Peyer's patch (tissue), 4 donors: ENCODE measurements at regions not wholly inside any gene's neighbourhood (a gene's known extent, or its start where the extent isn't known, plus 50 kb on each side); places are given as distances from the start of the nearest gene placed in this dataset.

ENCODE experiments used
- DNase-seq, 3 donors: peaks; one replicate each; pipeline ENCODE4 v3.0.0-alpha.2; 2017 to 2019
- H3K27ac ChIP-seq, 4 donors: fragments of 200-600 bp; sonication (generic); one replicate each; pipeline ENCODE4 v1.5.1; 2016 to 2019
- H3K27me3 ChIP-seq, 2 donors: fragments of 200-600 bp; sonication (generic); one replicate each; pipeline ENCODE4 v1.5.1; 2019
- H3K36me3 ChIP-seq, 3 donors: fragments of 200-600 bp; sonication (generic); one replicate each; pipeline ENCODE4 v1.5.1; 2016 to 2019
- H3K4me1 ChIP-seq, 4 donors: fragments of 200-600 bp; sonication (generic); one replicate each; pipeline ENCODE4 v1.5.1; 2016 to 2019
- H3K4me3 ChIP-seq, 4 donors: fragments of 200-600 bp; sonication (generic); 1 replicate in 3 of 4; 2 replicates in 1 of 4; pipeline ENCODE4 v1.5.1; 2016 to 2019; ENCODE audit warnings: mild to moderate bottlenecking in 1 of 4
- H3K9me3 ChIP-seq, 4 donors: fragments of 200-600 bp; sonication (generic); one replicate each; pipeline ENCODE4 v1.5.1; 2016 to 2019; ENCODE audit warnings: mild to moderate bottlenecking in 1 of 4
- POLR2A ChIP-seq, 2 donors: fragments of 450-650 bp; IDR thresholded peaks; one replicate each; pipeline ENCODE4 v1.5.1; 2017; ENCODE audit warnings: antibody characterized with exemption in 2 of 2, mild to moderate bottlenecking in 2 of 2, moderate library complexity in 2 of 2
- TF ChIP-seq, protein P1 (sequence below), 6 experiments: fragments of 450-650 bp in 4 of 6; fragments of 200-600 bp in 2 of 6; sonication (generic) in 1 of 6; IDR thresholded peaks; one replicate each; pipeline ENCODE4 v1.5.1; 2017 to 2019; ENCODE audit warnings: antibody characterized with exemption in 6 of 6, mild to moderate bottlenecking in 3 of 6, moderate library complexity in 1 of 6

DNA sequence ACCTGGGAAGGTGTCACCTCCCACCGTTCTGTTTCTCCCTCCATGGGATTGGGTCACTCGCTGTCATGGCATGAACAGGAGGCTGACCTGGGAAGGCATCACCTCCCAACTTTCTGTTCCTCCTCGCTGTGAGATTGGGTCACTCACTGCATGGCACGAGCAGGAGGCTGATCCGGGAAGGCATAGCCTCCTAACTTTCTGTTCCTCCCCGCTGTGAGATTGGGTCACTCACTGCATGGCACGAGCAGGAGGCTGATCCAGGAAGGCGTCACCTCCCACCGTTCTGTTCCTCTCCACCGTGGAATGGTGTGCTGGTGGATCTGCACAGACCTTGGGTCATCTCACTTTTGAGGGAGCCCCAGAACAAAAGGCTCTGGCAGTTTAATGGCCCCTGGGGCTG, 239.2 kb upstream of the PRKCQ start:
- no peaks in the 10 kb centered on the region for H3K36me3 ChIP-seq
- no peak overlapping the region for H3K27ac ChIP-seq
- DNase-seq: no peak
- TF ChIP-seq, protein P1, sequence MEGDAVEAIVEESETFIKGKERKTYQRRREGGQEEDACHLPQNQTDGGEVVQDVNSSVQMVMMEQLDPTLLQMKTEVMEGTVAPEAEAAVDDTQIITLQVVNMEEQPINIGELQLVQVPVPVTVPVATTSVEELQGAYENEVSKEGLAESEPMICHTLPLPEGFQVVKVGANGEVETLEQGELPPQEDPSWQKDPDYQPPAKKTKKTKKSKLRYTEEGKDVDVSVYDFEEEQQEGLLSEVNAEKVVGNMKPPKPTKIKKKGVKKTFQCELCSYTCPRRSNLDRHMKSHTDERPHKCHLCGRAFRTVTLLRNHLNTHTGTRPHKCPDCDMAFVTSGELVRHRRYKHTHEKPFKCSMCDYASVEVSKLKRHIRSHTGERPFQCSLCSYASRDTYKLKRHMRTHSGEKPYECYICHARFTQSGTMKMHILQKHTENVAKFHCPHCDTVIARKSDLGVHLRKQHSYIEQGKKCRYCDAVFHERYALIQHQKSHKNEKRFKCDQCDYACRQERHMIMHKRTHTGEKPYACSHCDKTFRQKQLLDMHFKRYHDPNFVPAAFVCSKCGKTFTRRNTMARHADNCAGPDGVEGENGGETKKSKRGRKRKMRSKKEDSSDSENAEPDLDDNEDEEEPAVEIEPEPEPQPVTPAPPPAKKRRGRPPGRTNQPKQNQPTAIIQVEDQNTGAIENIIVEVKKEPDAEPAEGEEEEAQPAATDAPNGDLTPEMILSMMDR (IDR thresholded peaks at IDR 0.05): no peak
- TF ChIP-seq POLR2A (IDR thresholded peaks at IDR 0.05): no peak
- no peaks in the 10 kb centered on the region for H3K9me3 ChIP-seq
- no peaks in the 10 kb centered on the region for H3K4me1 ChIP-seq
- no peak overlapping the region for H3K4me3 ChIP-seq
- no peaks in the 10 kb centered on the region for H3K27me3 ChIP-seq

- TF ChIP-seq POLR2A (IDR thresholded peaks at IDR 0.05): no peak
- TF ChIP-seq, protein P1 (IDR thresholded peaks at IDR 0.05): no peak
- peaks cover 0 to 3% of the 10 kb centered on the region in 2 donors for H3K27me3 ChIP-seq
Observed at GRCh38 chr10:6817770-6818169, 237.7 kb upstream of the PRKCQ start.

DNA sequence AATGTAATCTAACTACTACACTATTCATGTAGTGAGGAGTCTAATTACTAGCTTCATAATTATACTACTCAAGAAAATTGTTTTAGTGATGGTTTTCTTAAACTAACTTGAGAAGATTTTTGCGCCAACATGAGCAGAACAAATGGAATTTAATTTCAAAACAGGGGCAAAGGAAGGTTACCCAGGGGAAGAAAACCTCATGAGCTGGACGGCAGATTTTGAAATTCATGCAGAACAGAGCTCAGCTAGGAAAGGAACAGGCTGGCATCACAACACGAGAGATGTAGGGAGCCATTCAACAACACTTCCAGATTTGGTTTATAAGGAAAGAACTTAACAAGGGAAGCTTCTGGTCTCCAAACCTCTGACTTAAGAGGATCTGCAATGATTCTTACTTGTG, 235.3 kb upstream of the PRKCQ start:
- H3K9me3 ChIP-seq: no peaks in the 10 kb centered on the region
- no peaks in the 10 kb centered on the region for H3K36me3 ChIP-seq
- H3K4me1 ChIP-seq: no peaks in the 10 kb centered on the region
- no peak overlapping the region for H3K27ac ChIP-seq
- H3K27me3 ChIP-seq: peaks cover 0 to 3% of the 10 kb centered on the region in 2 donors
- no peak overlapping the region for H3K4me3 ChIP-seq
- no peak for DNase-seq
- TF ChIP-seq, protein P1 (IDR thresholded peaks at IDR 0.05): no peak
- no peak for TF ChIP-seq POLR2A (IDR thresholded peaks at IDR 0.05)

More at GRCh38 chr10:6817770-6818169, 237.7 kb upstream of the PRKCQ start:
- no peaks in the 10 kb centered on the region for H3K9me3 ChIP-seq
- H3K36me3 ChIP-seq: no peaks in the 10 kb centered on the region
- DNase-seq: no peak
- H3K27ac ChIP-seq: no peak overlapping the region
- no peaks in the 10 kb centered on the region for H3K4me1 ChIP-seq
- no peak overlapping the region for H3K4me3 ChIP-seq

DNA sequence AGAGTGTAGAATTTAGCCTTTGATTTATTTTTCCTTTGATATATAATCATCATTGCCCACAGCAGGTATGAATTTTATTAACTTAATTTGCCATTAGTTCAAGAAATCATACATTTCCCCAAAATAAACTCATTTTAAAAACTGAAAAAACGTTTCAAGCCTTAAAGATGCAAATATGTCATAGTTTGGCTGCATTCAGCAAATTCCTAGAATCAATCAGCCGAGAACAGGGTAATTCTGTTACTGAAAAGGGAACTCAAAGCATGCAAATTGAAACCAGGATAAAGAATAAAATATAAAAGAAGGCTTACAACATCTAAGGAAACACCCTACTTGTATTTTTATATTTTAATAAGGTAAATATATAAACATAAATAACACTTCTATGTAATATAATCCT, 233.8 kb upstream of the PRKCQ start:
- Histone ChIP-seq H3K27me3 (peaks cover 0 to 3% of the 10 kb centered on the region in 2 donors), H3K4me1 (no peaks in the 10 kb centered on the region), H3K4me3 (no peak overlapping the region), H3K9me3 (no peaks in the 10 kb centered on the region), H3K27ac (no peak overlapping the region), H3K36me3 (no peaks in the 10 kb centered on the region)
- TF ChIP-seq, protein P1 (IDR thresholded peaks at IDR 0.05): no peak
- TF ChIP-seq POLR2A (IDR thresholded peaks at IDR 0.05): no peak
- DNase-seq: no peak

DNA sequence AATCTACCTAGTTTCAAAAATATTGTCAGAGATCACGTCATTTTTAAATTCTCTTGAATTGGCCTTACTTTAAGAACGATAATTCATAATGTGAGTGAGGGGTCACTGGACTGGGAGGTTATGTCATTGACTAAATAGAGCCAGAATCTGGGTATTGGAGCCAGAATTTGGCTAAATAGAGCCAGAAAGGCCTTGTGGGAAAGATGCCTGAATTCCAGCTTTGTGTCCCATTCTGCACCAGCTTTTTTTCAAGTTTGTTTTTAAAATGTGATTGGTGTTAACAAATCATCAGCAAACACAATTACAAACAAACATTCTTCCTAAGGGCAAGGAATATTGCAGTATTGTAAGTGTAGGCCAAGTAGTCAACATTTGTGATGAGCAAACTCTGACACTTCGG, 233.2 kb upstream of the PRKCQ start:
- DNase-seq: no peak
- peaks cover 0 to 3% of the 10 kb centered on the region in 2 donors for H3K27me3 ChIP-seq
- TF ChIP-seq, protein P1 (IDR thresholded peaks at IDR 0.05): no peak
- no peak for TF ChIP-seq POLR2A (IDR thresholded peaks at IDR 0.05)
- H3K9me3 ChIP-seq: no peaks in the 10 kb centered on the region
- H3K27ac ChIP-seq: no peak overlapping the region
- H3K36me3 ChIP-seq: no peaks in the 10 kb centered on the region
- H3K4me3 ChIP-seq: no peak overlapping the region
- H3K4me1 ChIP-seq: no peaks in the 10 kb centered on the region

DNA sequence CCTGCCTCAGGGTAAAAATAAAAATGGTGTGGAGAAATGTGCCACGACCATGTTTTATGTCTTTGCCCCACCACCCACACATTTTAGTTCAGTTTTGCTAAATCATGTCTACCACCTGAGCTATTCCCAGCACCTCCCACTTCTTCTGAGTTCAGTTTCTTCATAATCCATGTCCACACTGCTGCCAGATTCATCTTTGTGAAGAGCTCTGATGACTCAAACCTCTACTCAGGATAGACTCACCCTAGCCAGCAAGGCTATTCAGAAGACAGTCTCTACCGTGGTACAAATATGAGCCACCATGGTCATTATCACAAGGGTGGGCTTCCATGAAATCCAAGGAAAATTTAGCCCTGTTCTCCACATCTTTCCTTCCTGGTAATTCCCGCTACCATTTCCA, 231.1 kb upstream of the PRKCQ start:
- H3K27me3 ChIP-seq: peaks cover 0 to 3% of the 10 kb centered on the region in 2 donors
- H3K27ac ChIP-seq: no peak overlapping the region
- DNase-seq: no peak
- H3K4me3 ChIP-seq: no peak overlapping the region
- H3K9me3 ChIP-seq: no peaks in the 10 kb centered on the region
- no peaks in the 10 kb centered on the region for H3K36me3 ChIP-seq
- no peaks in the 10 kb centered on the region for H3K4me1 ChIP-seq
- no peak for TF ChIP-seq POLR2A (IDR thresholded peaks at IDR 0.05)
- TF ChIP-seq, protein P1 (IDR thresholded peaks at IDR 0.05): no peak
